GM18907 (cell line): ENCODE measurements at regions not wholly inside any gene's neighbourhood (a gene's known extent, or its start where the extent isn't known, plus 50 kb on each side); places are given as distances from the start of the nearest gene placed in this dataset.
"Not testable (repeated sequence)": the region's sequence is repeated elsewhere in the genome, so short reads cannot be mapped to it uniquely, and the experiment has no call there.

Experiments used
- ATAC-seq: cut with Tn5 transposase; IDR thresholded peaks from one replicate; pipeline ENCODE4 v1.9.1; 2021; ENCODE audit warnings: mild to moderate bottlenecking, moderate library complexity; ENCODE audit not compliant: unreplicated experiment

GRCh38 chr7:63856466-63856865, 142.2 kb upstream of the ZNF722 start:
- not testable (repeated sequence) for ATAC-seq

- no peak for ATAC-seq
Observed at GRCh38 chr7:63867127-63867526, 131.5 kb upstream of the ZNF722 start.

- ATAC-seq = not testable (repeated sequence)
Observed at GRCh38 chr7:63874242-63874641, 124.4 kb upstream of the ZNF722 start.

- ATAC-seq = no peak
Observed at GRCh38 chr7:63876707-63877322, 121.8 kb upstream of the ZNF722 start.

GRCh38 chr7:63887031-63887430, 111.6 kb upstream of the ZNF722 start:
- ATAC-seq = no peak

GRCh38 chr7:63899691-63900393, 98.8 kb upstream of the ZNF722 start:
- no peak for ATAC-seq

GRCh38 chr7:63900394-63901203, 98.0 kb upstream of the ZNF722 start:
- no peak for ATAC-seq

GRCh38 chr7:63901204-63901506, 97.5 kb upstream of the ZNF722 start:
- ATAC-seq = not testable (repeated sequence)

GRCh38 chr7:63918986-63919385, 79.7 kb upstream of the ZNF722 start:
- ATAC-seq = no peak

- ATAC-seq = no peak
Observed at GRCh38 chr7:63925262-63925625, 73.4 kb upstream of the ZNF722 start.

- ATAC-seq = peak; percentile 82
Observed at GRCh38 chr7:63925626-63926460, 72.8 kb upstream of the ZNF722 start.

GRCh38 chr7:63927261-63927660, 71.4 kb upstream of the ZNF722 start:
- no peak for ATAC-seq

- no peak for ATAC-seq
Observed at GRCh38 chr7:63931057-63931600, 67.5 kb upstream of the ZNF722 start.

GRCh38 chr7:63931985-63932577, 66.6 kb upstream of the ZNF722 start:
- ATAC-seq = no peak
